ENCODE measurements at regions not wholly inside any gene's neighbourhood (a gene's known extent, or its start where the extent isn't known, plus 50 kb on each side); places are given as distances from the start of the nearest gene placed in this dataset.
A peak's percentile ranks its signal among the peaks of the same experiment; 100 is the strongest.

GRCh38 chr6:81940451-81940985 is 188.0 kb upstream of the TENT5A start:
- no peak overlapping the region for H3K27ac ChIP-seq
- no peaks in the 10 kb centered on the region for H3K9me3 ChIP-seq (ENCODE audit: low read depth)
- no peak for TF ChIP-seq CTCF (IDR thresholded peaks at IDR 0.05; ENCODE audit: low read depth, low read length)
- H3K4me1 ChIP-seq (ENCODE audit: low read depth) = no peaks in the 10 kb centered on the region
- H3K4me3 ChIP-seq = no peak overlapping the region
- DNase-seq (ENCODE audit: low read depth in 1 of 2, low spot score in 1 of 2) = no peak
- no peaks in the 10 kb centered on the region for H3K36me3 ChIP-seq
- no peaks in the 10 kb centered on the region for H3K27me3 ChIP-seq

- H3K27ac ChIP-seq = no peak overlapping the region
- no peaks in the 10 kb centered on the region for H3K9me3 ChIP-seq (ENCODE audit: low read depth)
- H3K4me3 ChIP-seq = no peak overlapping the region
- no peaks in the 10 kb centered on the region for H3K36me3 ChIP-seq
- peak in 1 of 2 donors; percentile 24 for DNase-seq (ENCODE audit: low read depth in 1 of 2, low spot score in 1 of 2)
- TF ChIP-seq CTCF (IDR thresholded peaks at IDR 0.05; ENCODE audit: low read depth, low read length) = no peak
- no peaks in the 10 kb centered on the region for H3K27me3 ChIP-seq
- H3K4me1 ChIP-seq (ENCODE audit: low read depth) = no peaks in the 10 kb centered on the region
Observed at GRCh38 chr6:81939766-81940165, 187.3 kb upstream of the TENT5A start.

GRCh38 chr6:81938991-81939732 is 186.7 kb upstream of the TENT5A start:
- TF ChIP-seq CTCF (IDR thresholded peaks at IDR 0.05; ENCODE audit: low read depth, low read length) = no peak
- Histone ChIP-seq H3K27ac (no peak overlapping the region), H3K36me3 (no peaks in the 10 kb centered on the region), H3K4me3 (no peak overlapping the region), H3K4me1 (ENCODE audit: low read depth) (no peaks in the 10 kb centered on the region), H3K27me3 (no peaks in the 10 kb centered on the region), H3K9me3 (ENCODE audit: low read depth) (no peaks in the 10 kb centered on the region)
- DNase-seq (ENCODE audit: low read depth in 1 of 2, low spot score in 1 of 2) = peak in 1 of 2 donors; percentile 84

- H3K27me3 ChIP-seq = no peaks in the 10 kb centered on the region
- no peak for TF ChIP-seq CTCF (IDR thresholded peaks at IDR 0.05; ENCODE audit: low read depth, low read length)
- no peaks in the 10 kb centered on the region for H3K36me3 ChIP-seq
- H3K27ac ChIP-seq = no peak overlapping the region
- DNase-seq (ENCODE audit: low read depth in 1 of 2, low spot score in 1 of 2) = peak in 1 of 2 donors; percentile 89
- no peaks in the 10 kb centered on the region for H3K4me1 ChIP-seq (ENCODE audit: low read depth)
- no peaks in the 10 kb centered on the region for H3K9me3 ChIP-seq (ENCODE audit: low read depth)
- no peak overlapping the region for H3K4me3 ChIP-seq
Observed at GRCh38 chr6:81938014-81938856, 185.8 kb upstream of the TENT5A start.

GRCh38 chr6:81937296-81937937 is 184.9 kb upstream of the TENT5A start:
- TF ChIP-seq CTCF (IDR thresholded peaks at IDR 0.05; ENCODE audit: low read depth, low read length) = no peak
- no peaks in the 10 kb centered on the region for H3K9me3 ChIP-seq (ENCODE audit: low read depth)
- H3K36me3 ChIP-seq = no peaks in the 10 kb centered on the region
- no peaks in the 10 kb centered on the region for H3K4me1 ChIP-seq (ENCODE audit: low read depth)
- H3K4me3 ChIP-seq = no peak overlapping the region
- H3K27me3 ChIP-seq = no peaks in the 10 kb centered on the region
- H3K27ac ChIP-seq = no peak overlapping the region
- DNase-seq (ENCODE audit: low read depth in 1 of 2, low spot score in 1 of 2) = no peak
